HepG2 (cell line): ENCODE measurements at regions not wholly inside any gene's neighbourhood (a gene's known extent, or its start where the extent isn't known, plus 50 kb on each side); places are given as distances from the start of the nearest gene placed in this dataset.

ENCODE experiments used
- ATAC-seq: fragments of 200-7000 bp; cut with Tn5 transposase; 3 replicates; pipeline ENCODE4 v1.9.1; 2020; ENCODE audit warnings: mild to moderate bottlenecking, moderate library complexity
- BruUV-seq: library from RNA; stranded (reverse); fragments of 400-500 nt; replicated peaks from 2 replicates; lab custom pipeline; 2021; lab: Mats Ljungman, UMichigan
- CTCF ChIA-PET: fragments of 300-600 bp; formaldehyde crosslinking; extraction: SDS; loops from one replicate; lab custom pipeline; 2021; ENCODE audit warnings: low total read pairs, inconsistent platforms, low intra/inter-chr PET ratio; lab: Yijun Ruan, JAX
- POLR2A ChIA-PET: fragments of 350-600 bp; sonication (Branson Sonifier 250); formaldehyde crosslinking; loops from one replicate; lab custom pipeline; 2020; ENCODE audit warnings: antibody characterized with exemption, inconsistent platforms; lab: Yijun Ruan, JAX
- DNase-seq: peaks from one replicate; pipeline ENCODE4 v3.0.0-alpha.2; 2015; ENCODE audit warnings: low spot score
- FAIRE-seq: peaks from 3 replicates; lab custom pipeline; 2011; peaks lifted over from hg19 to GRCh38; lab: Jason Lieb, UNC
- H2AFZ ChIP-seq: one replicate; pipeline ENCODE4 v1.6.1; 2011; ENCODE audit warnings: low read length, inconsistent platforms
- H3K27ac ChIP-seq: fragments of 300-600 bp; 3 replicates; pipeline ENCODE4 v1.8.0; 2011; ENCODE audit warnings: mixed run types, mild to moderate bottlenecking, mixed read lengths, low read length, inconsistent platforms; ENCODE audit not compliant: insufficient read depth; ENCODE audit errors: extremely low read length
- H3K27me3 ChIP-seq, 2 experiments: fragments of 200-600 bp in 1 of 2; 2 replicates in 1 of 2; 3 replicates in 1 of 2; pipeline versions ENCODE4 v1.6.0 to v1.8.0; 2011; ENCODE audit warnings: low read length in 2 of 2, mild to moderate bottlenecking in 2 of 2, moderate library complexity in 2 of 2, inconsistent platforms in 1 of 2; ENCODE audit not compliant: insufficient read depth in 2 of 2, control insufficient read depth in 1 of 2
- H3K36me3 ChIP-seq, 2 experiments: fragments of 200-600 bp in 1 of 2; replicated peaks in 1 of 2; 2 replicates in 1 of 2; 3 replicates in 1 of 2; pipeline versions ENCODE4 v1.5.1 to v1.8.0; 2011; ENCODE audit warnings: low read length in 2 of 2, inconsistent platforms in 1 of 2; ENCODE audit not compliant: insufficient read depth in 2 of 2, control insufficient read depth in 1 of 2
- H3K4me1 ChIP-seq: 2 replicates; pipeline ENCODE4 v1.5.1; 2012; ENCODE audit warnings: low read length, inconsistent platforms; ENCODE audit not compliant: insufficient read depth
- H3K4me2 ChIP-seq: 2 replicates; pipeline ENCODE4 v1.6.0; 2011; ENCODE audit warnings: low read depth, low read length, inconsistent platforms
- H3K4me3 ChIP-seq, 3 experiments: fragments of 200-600 bp in 1 of 3; sonication (generic), shearing (Covaris generic) in 1 of 3; replicated peaks in 1 of 3; 2 replicates each; pipeline ENCODE4 v1.5.1; 2011 to 2016; ENCODE audit warnings: low read length in 3 of 3, inconsistent platforms in 2 of 3, low read depth in 2 of 3, mild to moderate bottlenecking in 2 of 3, control low read depth in 1 of 3, mixed read lengths in 1 of 3; ENCODE audit not compliant: insufficient read depth in 1 of 3
- H3K79me2 ChIP-seq: one replicate; pipeline ENCODE4 v1.6.1; 2011; ENCODE audit warnings: low read length, inconsistent platforms; ENCODE audit not compliant: insufficient read depth
- H3K9ac ChIP-seq: 2 replicates; pipeline ENCODE4 v1.6.0; 2011; ENCODE audit warnings: mild to moderate bottlenecking, low read depth, low read length, inconsistent platforms; ENCODE audit not compliant: insufficient read depth
- H3K9me3 ChIP-seq: 2 replicates; pipeline ENCODE4 v1.5.1; 2012; ENCODE audit warnings: mild to moderate bottlenecking, low read length
- H4K20me1 ChIP-seq: 2 replicates; pipeline ENCODE4 v1.6.0; 2011; ENCODE audit warnings: inconsistent platforms, mild to moderate bottlenecking, low read length, moderate library complexity; ENCODE audit not compliant: insufficient read depth
- HMG20B ChIP-seq: conservative IDR thresholded peaks from 2 replicates; pipeline ENCODE4 v1.6.1; 2016; ENCODE audit warnings: missing genetic modification reagents, missing compliant biosample characterization
- SAFB2 ChIP-seq: sonication (generic); formaldehyde crosslinking; IDR thresholded peaks from 2 replicates; pipeline ENCODE4 v1.5.1; 2020; ENCODE audit warnings: missing genetic modification reagents, low read depth, mild to moderate bottlenecking, borderline replicate concordance
- ZC3H4 ChIP-seq: sonication (generic); formaldehyde crosslinking; IDR thresholded peaks from 2 replicates; pipeline ENCODE4 v1.4.0; 2020; ENCODE audit warnings: missing genetic modification reagents, borderline replicate concordance
- ZNF136 ChIP-seq: sonication (generic); formaldehyde crosslinking; IDR thresholded peaks from 2 replicates; pipeline ENCODE4 v1.8.1; 2022; ENCODE audit warnings: low read depth, mild to moderate bottlenecking, moderate library complexity, missing genetic modification reagents
- ZNF142 ChIP-seq: sonication (generic); formaldehyde crosslinking; IDR thresholded peaks from 2 replicates; pipeline ENCODE4 v1.4.0; 2020; ENCODE audit warnings: missing genetic modification reagents
- ZNF207 ChIP-seq: fragments of 450-650 bp; IDR thresholded peaks from 2 replicates; pipeline ENCODE4 v1.6.1; 2016; ENCODE audit warnings: antibody characterized with exemption, borderline replicate concordance
- ZNF782 ChIP-seq: sonication (generic); formaldehyde crosslinking; IDR thresholded peaks from 2 replicates; pipeline ENCODE4 v1.4.0; 2020; ENCODE audit warnings: missing genetic modification reagents, mild to moderate bottlenecking, borderline replicate concordance
- WGBS: methylation state at CpG from one replicate; pipeline ENCODE4 v1.1.6; 2017; ENCODE audit warnings: low lambda C conversion rate; 5-methylcytosine and 5-hydroxymethylcytosine counted together
- in situ Hi-C: cut with HindIII; loops from 2 replicates; pipeline ENCODE4 v1.10.0; 2017; ENCODE audit warnings: low pct_unique_long_range_greater_than_20kb; ENCODE audit not compliant: extremely low pct_ligation_motif_present
- intact Hi-C: fragments of 100-400 bp; cut with micrococcal nuclease; formaldehyde crosslinking; loops from one replicate; pipeline ENCODE4 v1.10.0; 2022; ENCODE audit not compliant: unreplicated experiment

- in situ Hi-C loops = no loop called here
- Histone ChIP-seq H3K27ac (no peak overlapping the region), H3K4me2 (no peak overlapping the region), H3K27me3 (peaks cover 1 to 45% of the 10 kb centered on the region in 2 experiments; a peak in 4 of 5 replicates), H3K4me1 (no peaks in the 10 kb centered on the region), H3K9ac (no peak overlapping the region)
- POLR2A ChIA-PET = no interaction called here
- no TSS peak for BruUV-seq
- no peak for DNase-seq
- TF ChIP-seq ZNF782 = no peak
- TF ChIP-seq HMG20B (CRISPR knock-in tag) = no peak
- TF ChIP-seq ZNF142 (CRISPR knock-in tag) = no peak
- TF ChIP-seq ZNF136 (CRISPR knock-in tag) = no peak
- TF ChIP-seq ZC3H4 = no peak
- no peak for TF ChIP-seq SAFB2 (CRISPR knock-in tag)
- TF ChIP-seq ZNF207 = no peak
- TF ChIP-seq, all 625 proteins: peak for 0
- CTCF ChIA-PET = no interaction called here
- Histone ChIP-seq H3K79me2 (no peaks in the 10 kb centered on the region), H4K20me1 (no peaks in the 10 kb centered on the region), H3K4me3 (no peak overlapping the region), H2AFZ (no peak overlapping the region), H3K36me3 (no peaks in the 10 kb centered on the region), H3K9me3 (no peaks in the 10 kb centered on the region)
- ATAC-seq (no peak), FAIRE-seq (no peak)
- WGBS = 4% methylated on average over 4 of the region's 5 CpGs
- intact Hi-C loops = no loop called here
These were observed 182.2 kb upstream of the SFSWAP start for GRCh38 chr12:131528667-131529066.
